GM18517 (cell line): ENCODE measurements at regions not wholly inside any gene's neighbourhood (a gene's known extent, or its start where the extent isn't known, plus 50 kb on each side); places are given as distances from the start of the nearest gene placed in this dataset.

Source experiments
- ATAC-seq: cut with Tn5 transposase; IDR thresholded peaks from one replicate; pipeline ENCODE4 v1.9.1; 2021; ENCODE audit warnings: mild to moderate bottlenecking, moderate library complexity; ENCODE audit not compliant: unreplicated experiment

DNA sequence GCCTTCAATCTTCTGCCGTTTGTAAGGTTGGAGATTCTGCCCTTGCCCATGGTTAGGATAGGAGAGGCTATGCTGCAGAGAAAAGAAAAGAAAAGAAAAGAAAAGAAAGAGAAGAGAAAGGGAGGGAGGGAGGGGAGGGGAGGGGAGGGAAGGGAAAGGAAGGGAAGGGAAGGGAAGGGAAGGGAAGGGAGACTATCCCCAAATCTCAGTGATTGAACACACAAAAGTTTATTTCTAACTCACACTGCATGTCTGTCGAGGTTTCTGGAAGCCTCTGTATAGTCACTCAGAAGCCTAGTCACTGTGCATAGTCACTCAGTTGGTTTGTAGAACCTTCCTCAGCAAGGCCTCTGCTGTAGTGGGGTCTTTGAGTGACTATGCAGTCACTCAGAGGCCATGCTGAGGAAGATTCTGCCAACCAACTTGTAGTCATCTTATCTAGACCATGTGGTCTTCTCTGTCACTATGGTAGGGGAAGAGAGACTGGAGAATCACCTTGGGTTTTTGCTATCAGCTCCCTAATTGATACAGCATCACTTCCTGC, 52.3 kb upstream of the ABCC9 start:
- ATAC-seq: no peak

DNA sequence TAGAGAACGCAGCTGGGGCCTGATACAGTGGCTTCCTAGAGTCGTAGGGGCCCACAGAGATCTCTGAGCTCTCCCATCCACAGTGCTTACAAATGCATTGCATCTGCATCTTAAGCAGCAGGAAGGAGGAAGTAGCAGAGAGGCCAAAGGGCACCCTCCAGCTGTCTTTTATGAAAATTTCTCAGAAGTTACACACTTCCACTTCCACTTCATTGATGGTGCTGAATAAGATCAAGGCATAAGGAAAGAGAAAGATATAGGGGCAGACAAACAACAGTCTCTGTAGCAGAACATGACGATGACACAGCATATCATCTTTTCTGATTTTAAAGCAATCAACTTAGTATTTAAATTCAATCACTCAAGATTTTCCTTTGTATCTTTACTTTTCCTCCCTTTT, 51.6 kb upstream of the ABCC9 start:
- ATAC-seq: peak; percentile 94

DNA sequence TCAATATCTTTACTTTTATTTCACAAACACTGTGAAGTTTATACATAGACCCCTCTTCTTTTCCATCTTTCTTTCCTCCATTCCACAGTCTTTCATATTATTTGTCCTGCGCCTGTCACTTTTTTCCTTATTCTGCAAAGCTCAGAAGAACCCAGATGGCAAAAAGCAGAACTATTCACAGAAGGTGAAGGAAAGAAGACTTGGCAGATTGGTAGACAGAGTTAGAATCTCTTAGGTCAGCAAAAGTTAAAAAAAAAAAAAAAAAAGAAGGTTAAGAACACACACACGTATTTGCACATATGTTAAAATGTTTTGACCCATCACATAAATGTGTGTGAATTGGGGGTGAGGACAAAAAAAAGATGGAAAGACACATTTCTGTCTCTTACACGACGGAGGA, 50.3 kb upstream of the ABCC9 start:
- ATAC-seq: no peak
